PC-3 (cell line): ENCODE measurements at regions not wholly inside any gene's neighbourhood (a gene's known extent, or its start where the extent isn't known, plus 50 kb on each side); places are given as distances from the start of the nearest gene placed in this dataset.

Experiments used
- ATAC-seq: fragments of 200-7000 bp; cut with Tn5 transposase; 2 replicates; pipeline ENCODE4 v1.9.1; 2020; ENCODE audit warnings: mild to moderate bottlenecking, moderate library complexity
- BruUV-seq: library from RNA; stranded (reverse); fragments of 400-500 nt; replicated peaks from 2 replicates; lab custom pipeline; 2021; lab: Mats Ljungman, UMichigan
- CTCF ChIA-PET: fragments of 300-600 bp; sonication (Branson Sonifier 250); formaldehyde crosslinking; loops from one replicate; lab custom pipeline; 2022; ENCODE audit warnings: antibody characterized with exemption; lab: Charles Lee
- POLR2A ChIA-PET: fragments of 300-600 bp; sonication (Branson Sonifier 250); formaldehyde crosslinking; loops from one replicate; lab custom pipeline; 2022; ENCODE audit warnings: antibody characterized with exemption; ENCODE audit not compliant: unreplicated experiment; lab: Charles Lee
- DNase-seq: peaks from one replicate; pipeline ENCODE4 v3.0.0-alpha.2; 2015
- H2AFZ ChIP-seq: fragments of 300-600 bp; sonication (generic); 2 replicates; pipeline ENCODE4 v1.6.0; 2016; ENCODE audit warnings: antibody characterized with exemption, low read length
- H3F3A ChIP-seq: fragments of 300-600 bp; sonication (generic); one replicate; pipeline ENCODE4 v1.6.0; 2017; ENCODE audit warnings: antibody characterized with exemption, low read length, control low read depth, mild to moderate bottlenecking; ENCODE audit not compliant: unreplicated experiment
- H3K27ac ChIP-seq: fragments of 300-600 bp; sonication (generic); 2 replicates; pipeline ENCODE4 v1.5.1; 2016; ENCODE audit warnings: mild to moderate bottlenecking, low read length
- H3K27me3 ChIP-seq: fragments of 300-600 bp; sonication (generic); 2 replicates; pipeline ENCODE4 v1.6.1; 2016; ENCODE audit warnings: low read length, mixed read lengths
- H3K36me3 ChIP-seq: fragments of 300-600 bp; sonication (generic); 2 replicates; pipeline ENCODE4 v1.6.1; 2016; ENCODE audit warnings: low read depth, mixed run types, low read length, mixed read lengths
- H3K4me1 ChIP-seq: fragments of 300-600 bp; sonication (generic); 2 replicates; pipeline ENCODE4 v1.5.1; 2016; ENCODE audit warnings: low read length; ENCODE audit not compliant: insufficient read depth
- H3K4me2 ChIP-seq: fragments of 300-600 bp; sonication (generic); 2 replicates; pipeline ENCODE4 v1.6.0; 2016; ENCODE audit warnings: low read length
- H3K4me3 ChIP-seq: fragments of 300-600 bp; sonication (generic); 2 replicates; pipeline ENCODE4 v1.5.1; 2016; ENCODE audit warnings: mild to moderate bottlenecking, low read length, mixed read lengths
- H3K79me2 ChIP-seq: fragments of 300-600 bp; sonication (generic); 2 replicates; pipeline ENCODE4 v1.6.1; 2017; ENCODE audit warnings: low read length, mixed read lengths
- H3K9ac ChIP-seq: fragments of 300-600 bp; sonication (generic); 2 replicates; pipeline ENCODE4 v1.6.0; 2016; ENCODE audit warnings: mild to moderate bottlenecking, low read length
- H3K9me2 ChIP-seq: fragments of 300-600 bp; sonication (generic); replicated peaks from 2 replicates; pipeline ENCODE4 v1.6.1; 2016; ENCODE audit warnings: mixed run types, low read length, mixed read lengths
- H3K9me3 ChIP-seq: fragments of 300-600 bp; sonication (generic); 2 replicates; pipeline ENCODE4 v1.6.1; 2016; ENCODE audit warnings: low read length, mixed read lengths
- H4K20me1 ChIP-seq: fragments of 300-600 bp; sonication (generic); 2 replicates; pipeline ENCODE4 v1.6.1; 2016; ENCODE audit warnings: low read length, mixed read lengths
- CTCF ChIP-seq: fragments of 300-600 bp; sonication (generic); conservative IDR thresholded peaks from 2 replicates; pipeline ENCODE4 v1.5.1; 2017; ENCODE audit warnings: antibody characterized with exemption, low read depth, mild to moderate bottlenecking, low read length
- EZH2 ChIP-seq: fragments of 300-600 bp; sonication (generic); IDR thresholded peaks from one replicate; pipeline ENCODE4 v1.6.1; 2017; ENCODE audit warnings: antibody characterized with exemption, mild to moderate bottlenecking, low read length; ENCODE audit not compliant: unreplicated experiment
- EZH2phosphoT487 ChIP-seq: fragments of 300-600 bp; sonication (generic); IDR thresholded peaks from 2 replicates; pipeline ENCODE4 v1.6.1; 2018; ENCODE audit warnings: mild to moderate bottlenecking, antibody characterized with exemption, low read length, borderline replicate concordance
- intact Hi-C: fragments of 100-400 bp; cut with micrococcal nuclease; formaldehyde crosslinking; loops from 2 replicates; pipeline ENCODE4 v1.9.0; 2023

GRCh38 chr7:10720042-10720441 lies 253.6 kb upstream of the PHF14 start:
- no peaks in the 10 kb centered on the region for H3K4me1 ChIP-seq
- no peaks in the 10 kb centered on the region for H3K79me2 ChIP-seq
- BruUV-seq, result no TSS peak
- no peak overlapping the region for H3K4me3 ChIP-seq
- no peak overlapping the region for H3K9ac ChIP-seq
- DNase-seq (no peak), ATAC-seq (no peak)
- no peaks in the 10 kb centered on the region for H3K36me3 ChIP-seq
- ChIA-PET CTCF (no interaction called here), POLR2A (no interaction called here)
- no peak overlapping the region for H3K27ac ChIP-seq
- no peak for TF ChIP-seq CTCF
- no peak for TF ChIP-seq EZH2
- no peak for TF ChIP-seq EZH2phosphoT487
- H3K9me2 ChIP-seq, result no peaks in the 10 kb centered on the region
- no peak overlapping the region for H2AFZ ChIP-seq
- no peak overlapping the region for H3K4me2 ChIP-seq
- no peaks in the 10 kb centered on the region for H4K20me1 ChIP-seq
- no peaks in the 10 kb centered on the region for H3K27me3 ChIP-seq
- intact Hi-C loops, result loop anchor here (10.0 kb wide), 1 partner anchor 165 kb away; no protein-coding TSS in a partner anchor
- H3K9me3 ChIP-seq, result 0 out of 2 replicates have a peak, but pooled peaks cover 8% of the 10 kb centered on the region
- H3F3A ChIP-seq, result no peaks in the 10 kb centered on the region

DNA sequence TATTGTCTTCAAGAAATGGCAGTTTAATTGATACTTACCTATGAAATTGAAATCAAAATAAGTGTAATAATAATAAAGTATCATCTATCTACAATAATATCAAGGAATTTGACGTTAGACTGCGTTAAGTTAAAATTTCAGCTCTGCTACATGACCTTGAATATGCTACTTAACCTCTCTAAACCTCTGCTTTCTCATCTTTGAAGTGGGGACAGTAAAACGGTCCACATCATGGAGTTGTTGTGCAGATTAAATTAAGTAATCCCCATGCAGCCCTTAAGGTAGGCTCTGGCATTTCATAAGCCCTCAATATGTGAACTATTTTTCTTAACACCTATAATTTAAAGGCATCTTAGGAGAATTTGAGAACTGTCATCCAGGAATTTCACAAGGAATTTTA lies 252.4 kb upstream of the PHF14 start:
- no peak overlapping the region for H2AFZ ChIP-seq

More for the DNA sequence above, 252.4 kb upstream of the PHF14 start:
- Histone ChIP-seq H3K27ac (no peak overlapping the region), H3K27me3 (no peaks in the 10 kb centered on the region), H3K9ac (no peak overlapping the region), H4K20me1 (no peaks in the 10 kb centered on the region), H3K4me3 (no peak overlapping the region), H3K9me2 (no peaks in the 10 kb centered on the region), H3K4me1 (no peaks in the 10 kb centered on the region), H3K36me3 (no peaks in the 10 kb centered on the region), H3K4me2 (no peak overlapping the region), H3K9me3 (0 out of 2 replicates have a peak, but pooled peaks cover 12% of the 10 kb centered on the region), H3K79me2 (no peaks in the 10 kb centered on the region), H3F3A (no peaks in the 10 kb centered on the region)
- TF ChIP-seq CTCF (no peak), EZH2phosphoT487 (no peak), EZH2 (no peak)
- ChIA-PET CTCF (no interaction called here), POLR2A (no interaction called here)
- no TSS peak for BruUV-seq
- intact Hi-C loops, result loop anchor here (10.0 kb wide), 1 partner anchor 164 kb away; no protein-coding TSS in a partner anchor
- DNase-seq, result no peak
- no peak for ATAC-seq
